ENCODE measurements at regions not wholly inside any gene's neighbourhood (a gene's known extent, or its start where the extent isn't known, plus 50 kb on each side); places are given as distances from the start of the nearest gene placed in this dataset.

DNA sequence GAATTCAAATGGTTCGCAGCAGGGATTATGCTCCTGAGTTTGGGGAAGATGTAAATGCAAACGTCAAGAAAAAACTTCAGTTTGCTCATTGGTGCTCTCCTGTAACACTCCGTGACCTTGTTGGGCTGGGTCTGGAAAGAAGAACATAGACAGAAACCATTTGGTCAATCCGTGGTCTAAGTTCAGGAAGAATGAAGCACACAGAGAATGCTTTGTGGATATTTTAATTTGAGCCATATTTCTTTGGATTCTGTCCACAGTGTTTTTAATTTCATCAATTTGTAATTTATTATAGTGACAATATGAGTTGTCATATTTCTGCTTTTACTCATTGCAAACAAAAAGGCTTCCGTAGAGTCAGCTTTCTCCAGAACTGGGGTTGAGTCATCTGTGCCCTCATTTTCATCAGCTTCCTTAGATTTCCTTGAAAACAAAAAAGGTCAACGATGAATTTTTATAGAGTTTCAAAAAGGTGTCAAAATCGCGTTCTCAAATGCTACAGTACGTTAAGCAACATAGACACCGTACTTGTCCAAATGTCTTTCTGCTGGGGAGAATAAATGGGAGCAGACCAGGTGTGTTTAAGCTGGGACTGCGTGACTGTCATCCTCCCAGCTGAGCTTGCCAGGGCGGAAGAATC, 606.4 kb downstream of the RNF144A start:
- Histone ChIP-seq H4K20me1 (ENCODE audit: insufficient read depth, low read length) (no peaks in the 10 kb centered on the region), H3K9me3 (replicated peaks in 1 of 2; ENCODE audit: control insufficient read depth in 1 of 2, insufficient read depth in 1 of 2, low read length in 2 of 2) (peaks cover 0 to 3% of the 10 kb centered on the region in 2 donors), H3K27me3 (ENCODE audit: control insufficient read depth in 2 of 2, insufficient read depth in 2 of 2, low read length in 2 of 2) (no peaks in the 10 kb centered on the region), H3K79me2 (ENCODE audit: insufficient read depth, low read length) (no peaks in the 10 kb centered on the region), H3K4me2 (replicated peaks; ENCODE audit: extremely low read depth, low read length, poor library complexity, severe bottlenecking) (no peak overlapping the region), H3K9ac (ENCODE audit: insufficient read depth, low read length, poor library complexity, severe bottlenecking) (no peak overlapping the region), H3K4me3 (replicated peaks in 1 of 3; ENCODE audit: low read depth in 2 of 3, low read length in 3 of 3) (no peak overlapping the region), H3K36me3 (replicated peaks in 1 of 2; ENCODE audit: control insufficient read depth in 1 of 2, insufficient read depth in 2 of 2, low read length in 2 of 2) (no peaks in the 10 kb centered on the region), H3K27ac (ENCODE audit: low read depth in 1 of 2, low read length in 2 of 2) (no peak overlapping the region), H2AFZ (ENCODE audit: insufficient read depth, low read depth, low read length, poor library complexity, severe bottlenecking) (no peak overlapping the region), H3K4me1 (ENCODE audit: control insufficient read depth in 1 of 2, insufficient read depth in 2 of 2, low read length in 2 of 2) (no peaks in the 10 kb centered on the region)
- H3K4me1 Mint-ChIP-seq: no peaks in the 10 kb centered on the region
- 90% methylated on average over 10 of the region's 12 CpGs for WGBS (ENCODE audit: insufficient coverage)
- no peaks in the 10 kb centered on the region for H3K36me3 Mint-ChIP-seq
- H3K9me3 Mint-ChIP-seq: peaks cover 0 to 10% (median 5%) of the 10 kb centered on the region in 7 donors
- no peak for DNase-seq
- no peak overlapping the region for H3K4me3 Mint-ChIP-seq
- TF ChIP-seq, protein P1, sequence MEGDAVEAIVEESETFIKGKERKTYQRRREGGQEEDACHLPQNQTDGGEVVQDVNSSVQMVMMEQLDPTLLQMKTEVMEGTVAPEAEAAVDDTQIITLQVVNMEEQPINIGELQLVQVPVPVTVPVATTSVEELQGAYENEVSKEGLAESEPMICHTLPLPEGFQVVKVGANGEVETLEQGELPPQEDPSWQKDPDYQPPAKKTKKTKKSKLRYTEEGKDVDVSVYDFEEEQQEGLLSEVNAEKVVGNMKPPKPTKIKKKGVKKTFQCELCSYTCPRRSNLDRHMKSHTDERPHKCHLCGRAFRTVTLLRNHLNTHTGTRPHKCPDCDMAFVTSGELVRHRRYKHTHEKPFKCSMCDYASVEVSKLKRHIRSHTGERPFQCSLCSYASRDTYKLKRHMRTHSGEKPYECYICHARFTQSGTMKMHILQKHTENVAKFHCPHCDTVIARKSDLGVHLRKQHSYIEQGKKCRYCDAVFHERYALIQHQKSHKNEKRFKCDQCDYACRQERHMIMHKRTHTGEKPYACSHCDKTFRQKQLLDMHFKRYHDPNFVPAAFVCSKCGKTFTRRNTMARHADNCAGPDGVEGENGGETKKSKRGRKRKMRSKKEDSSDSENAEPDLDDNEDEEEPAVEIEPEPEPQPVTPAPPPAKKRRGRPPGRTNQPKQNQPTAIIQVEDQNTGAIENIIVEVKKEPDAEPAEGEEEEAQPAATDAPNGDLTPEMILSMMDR (IDR thresholded peaks at IDR 0.05): no peak
- no peak overlapping the region for H3K27ac Mint-ChIP-seq
- peaks cover 4 to 10% (median 9%) of the 10 kb centered on the region in 3 donors for H3K27me3 Mint-ChIP-seq (ENCODE audit: low read depth in 3 of 3)
- intact Hi-C loops (cut with micrococcal nuclease): no loop called here

DNA sequence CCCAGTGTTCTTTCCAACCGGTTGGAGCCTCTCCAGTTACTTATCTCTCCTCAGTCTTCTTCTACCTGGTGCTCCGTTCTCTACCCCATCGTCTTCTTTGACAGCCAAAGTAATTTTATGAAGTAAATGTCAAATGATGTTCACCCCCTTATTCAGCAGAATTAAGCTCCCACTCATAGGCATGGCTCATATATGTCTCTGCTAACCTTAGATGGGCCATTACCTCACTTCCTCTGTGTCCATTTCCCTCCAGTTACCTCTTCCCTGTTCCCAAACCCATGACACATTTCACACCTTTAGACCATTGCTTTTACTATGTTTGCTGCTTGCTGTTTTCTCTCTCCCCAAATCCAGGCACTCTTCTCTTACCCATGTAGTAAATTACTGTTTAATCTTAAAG, 607.0 kb downstream of the RNF144A start:
- TF ChIP-seq, protein P1 (IDR thresholded peaks at IDR 0.05): no peak
- H3K27ac Mint-ChIP-seq: no peak overlapping the region
- DNase-seq: no peak
- no peaks in the 10 kb centered on the region for H3K79me2 ChIP-seq (ENCODE audit: insufficient read depth, low read length)
- H2AFZ ChIP-seq (ENCODE audit: insufficient read depth, low read depth, low read length, poor library complexity, severe bottlenecking): no peak overlapping the region
- no CpG with 5 or more reads among the region's 3 CpGs for WGBS (ENCODE audit: insufficient coverage)
- peaks cover 2 to 10% (median 9%) of the 10 kb centered on the region in 3 donors for H3K27me3 Mint-ChIP-seq (ENCODE audit: low read depth in 3 of 3)
- intact Hi-C loops (cut with micrococcal nuclease): no loop called here
- no peak overlapping the region for H3K27ac ChIP-seq (ENCODE audit: low read depth in 1 of 2, low read length in 2 of 2)
- no peaks in the 10 kb centered on the region for H3K36me3 ChIP-seq (replicated peaks in 1 of 2; ENCODE audit: control insufficient read depth in 1 of 2, insufficient read depth in 2 of 2, low read length in 2 of 2)
- no peaks in the 10 kb centered on the region for H3K4me1 ChIP-seq (ENCODE audit: control insufficient read depth in 1 of 2, insufficient read depth in 2 of 2, low read length in 2 of 2)
- no peaks in the 10 kb centered on the region for H3K4me1 Mint-ChIP-seq
- H3K9ac ChIP-seq (ENCODE audit: insufficient read depth, low read length, poor library complexity, severe bottlenecking): no peak overlapping the region
- no peak overlapping the region for H3K4me3 ChIP-seq (replicated peaks in 1 of 3; ENCODE audit: low read depth in 2 of 3, low read length in 3 of 3)
- H3K27me3 ChIP-seq (ENCODE audit: control insufficient read depth in 2 of 2, insufficient read depth in 2 of 2, low read length in 2 of 2): no peaks in the 10 kb centered on the region
- peaks cover 0 to 8% of the 10 kb centered on the region in 2 donors for H3K9me3 ChIP-seq (replicated peaks in 1 of 2; ENCODE audit: control insufficient read depth in 1 of 2, insufficient read depth in 1 of 2, low read length in 2 of 2)
- H3K9me3 Mint-ChIP-seq: peaks cover 3 to 14% (median 8%) of the 10 kb centered on the region in 7 donors
- no peaks in the 10 kb centered on the region for H3K36me3 Mint-ChIP-seq
- H3K4me3 Mint-ChIP-seq: no peak overlapping the region
- H3K4me2 ChIP-seq (replicated peaks; ENCODE audit: extremely low read depth, low read length, poor library complexity, severe bottlenecking): no peak overlapping the region
- H4K20me1 ChIP-seq (ENCODE audit: insufficient read depth, low read length): no peaks in the 10 kb centered on the region

Data from CD14-positive monocyte (primary cell).